Right cardiac atrium (tissue), 5 donors: ENCODE measurements at regions not wholly inside any gene's neighbourhood (a gene's known extent, or its start where the extent isn't known, plus 50 kb on each side); places are given as distances from the start of the nearest gene placed in this dataset.
"Not testable (repeated sequence)": the region's sequence is repeated elsewhere in the genome, so short reads cannot be mapped to it uniquely, and the experiment has no call there.

ENCODE experiments used
- ATAC-seq, 2 donors: fragments of 200-7000 bp; cut with Tn5 transposase; one replicate each; pipeline versions ENCODE4 v1.8.0 to v1.9.1; 2020; ENCODE audit warnings: moderate library complexity in 2 of 2, mild to moderate bottlenecking in 1 of 2
- DNase-seq, 3 donors: peaks; one replicate each; pipeline ENCODE4 v3.0.0-alpha.2; 2020
- H3K27ac ChIP-seq: one replicate; pipeline ENCODE4 v1.5.1; 2013; ENCODE audit warnings: mild to moderate bottlenecking, low read length, control low read depth, moderate library complexity
- H3K27me3 ChIP-seq: one replicate; pipeline ENCODE4 v1.6.1; 2013; ENCODE audit not compliant: control insufficient read depth, insufficient read depth
- H3K4me1 ChIP-seq: one replicate; pipeline ENCODE4 v1.6.1; 2013; ENCODE audit warnings: low read length; ENCODE audit not compliant: control insufficient read depth, insufficient read depth
- H3K4me3 ChIP-seq: one replicate; pipeline ENCODE4 v1.5.1; 2013; ENCODE audit warnings: low read length, control low read depth
- H3K9me3 ChIP-seq: one replicate; pipeline ENCODE4 v1.6.1; 2013; ENCODE audit warnings: low read length; ENCODE audit not compliant: control insufficient read depth
- WGBS: extraction: QIAGEN DNeasy Blood & Tissue Kit; methylation state at CpG from one replicate; pipeline ENCODE4 v1.1.7; 2013; 5-methylcytosine and 5-hydroxymethylcytosine counted together
- intact Hi-C, 4 donors: fragments of 100-400 bp; cut with DNase I; formaldehyde crosslinking; loops; one replicate each; pipeline versions ENCODE4 v1.11.0 to v1.14.0; 2022 to 2023
- donor health status: healthy with polysubstance abuse.
- donor health status: DM: no; HTN: yes; CAD: no.
- donor health status: DM: no; HTN: no; CAD: no.
- donor health status: DM: no; HTN: yes; CAD: no; lungs with severe emphysema.
- donor health status: DM: yes; HTN: yes; CAD: no.

DNA sequence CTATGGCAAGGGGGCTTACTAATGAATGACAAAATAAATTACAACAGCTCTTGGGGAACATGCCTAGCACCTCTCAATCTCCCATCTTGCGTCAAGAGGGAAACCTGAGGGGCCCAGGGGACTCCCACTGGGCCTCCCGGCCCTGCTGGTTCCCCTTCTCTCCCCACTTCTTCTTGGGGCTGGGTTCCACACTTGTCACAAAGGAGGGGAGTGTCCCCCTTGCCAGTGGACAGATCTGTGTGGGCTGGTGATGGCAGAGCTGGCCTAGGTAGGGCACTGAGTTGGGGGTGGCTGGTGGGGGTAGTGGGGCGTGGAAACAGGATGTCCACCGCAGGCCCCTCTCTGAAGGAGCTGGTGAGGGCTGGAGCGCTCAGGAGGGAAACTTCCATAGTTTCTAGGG, 184.0 kb upstream of the HAAO start:
- Histone ChIP-seq H3K4me1 (no peaks in the 10 kb centered on the region), H3K9me3 (no peaks in the 10 kb centered on the region), H3K27ac (no peak overlapping the region), H3K27me3 (no peaks in the 10 kb centered on the region), H3K4me3 (no peak overlapping the region)
- WGBS = 94% methylated on average over 5 of the region's 5 CpGs
- DNase-seq (no peak), ATAC-seq (no peak)
- intact Hi-C loops = loop anchor here (5.0 to 10.0 kb wide), 3 partner anchors 48 to 251 kb away; partner anchors contain the start of gene ZFP36L2 (in 3 of the 4)

DNA sequence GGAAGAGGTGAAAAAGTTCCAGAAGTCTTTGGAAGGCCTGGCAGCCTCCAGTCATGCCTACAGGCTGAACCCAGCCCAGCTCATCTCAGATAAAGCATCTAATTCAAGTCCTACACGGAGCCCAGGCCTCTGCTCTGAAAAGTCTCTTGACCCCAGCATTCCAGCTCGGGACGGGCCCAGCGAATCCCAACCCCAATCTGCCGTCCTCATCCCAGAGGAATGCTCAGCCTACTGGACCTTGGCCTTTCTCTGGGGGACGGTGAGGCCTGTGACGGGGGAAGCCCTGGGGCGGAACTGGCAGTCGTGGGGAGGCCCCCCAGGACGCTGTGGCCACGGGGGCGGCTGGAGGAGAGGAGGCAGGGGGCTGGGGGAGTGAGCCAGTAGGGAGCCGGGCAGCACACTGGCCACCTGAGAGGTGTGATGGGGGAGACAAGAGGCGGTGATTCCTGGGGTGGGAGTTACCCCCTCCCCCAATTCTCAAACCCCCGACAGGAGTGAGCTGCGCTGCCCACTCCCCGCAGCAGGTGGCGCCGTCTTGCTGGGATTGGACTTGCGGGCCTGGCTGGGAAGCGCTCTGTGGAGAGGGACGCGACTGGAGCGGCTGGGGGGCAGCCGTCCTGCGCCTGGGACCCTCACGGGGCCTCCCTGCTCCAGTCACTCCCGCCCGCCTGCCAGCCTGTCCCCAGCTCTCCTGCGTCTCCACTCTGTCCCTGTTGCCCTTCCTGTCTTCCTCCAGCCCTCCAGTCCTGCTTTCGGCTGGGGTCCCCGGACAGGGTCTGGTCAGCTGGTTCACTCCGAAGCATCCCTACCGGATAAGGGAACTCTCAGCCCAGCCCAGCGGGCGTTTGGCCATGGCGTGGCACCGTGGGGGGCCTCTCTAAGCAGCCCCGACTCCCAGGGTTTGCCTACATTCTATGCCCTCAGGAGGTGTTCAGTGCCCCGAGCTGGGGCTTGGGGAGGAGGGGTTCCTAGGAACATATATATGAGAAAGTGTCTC, 182.6 kb upstream of the HAAO start:
- ATAC-seq (peak; percentile 87), DNase-seq (peak; percentile 81 to 94 (median 93))
- Histone ChIP-seq H3K4me1 (no peaks in the 10 kb centered on the region), H3K27me3 (no peaks in the 10 kb centered on the region), H3K27ac (no peak overlapping the region), H3K9me3 (no peaks in the 10 kb centered on the region), H3K4me3 (peak overlapping the region; percentile 33)
- 14% methylated on average over 40 of the region's 40 CpGs for WGBS
- intact Hi-C loops = loop anchor here (5.0 to 10.0 kb wide), 4 partner anchors 50 to 512 kb away; partner anchors contain the start of gene ZFP36L2 (in 4 of the 4)

DNA sequence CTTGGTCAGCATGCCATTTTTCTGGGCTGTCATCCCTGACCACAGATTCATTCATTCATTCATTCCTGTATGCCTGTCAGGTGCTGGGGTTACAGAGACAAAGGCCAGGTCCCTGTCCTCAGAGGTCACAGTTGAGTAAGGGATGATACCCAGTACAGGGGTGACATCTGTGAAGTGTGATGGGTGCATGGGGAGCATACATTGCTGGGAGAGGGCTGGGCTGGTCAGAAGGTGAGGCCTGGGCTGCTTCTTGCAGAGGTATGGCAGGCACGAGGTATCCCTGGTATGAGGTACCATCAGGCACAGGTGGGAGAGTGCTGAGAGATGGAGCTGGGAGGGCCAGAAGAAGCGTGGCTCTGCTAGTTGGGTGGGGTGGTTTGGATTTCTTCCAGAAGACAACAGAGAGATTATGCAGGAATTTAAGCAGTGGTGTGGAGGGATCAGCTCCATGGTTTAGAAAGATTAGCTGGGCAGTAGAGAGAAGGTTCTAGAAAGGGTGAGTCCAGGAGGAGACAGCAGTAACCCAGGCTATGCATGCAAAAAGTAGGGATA, 181.9 kb upstream of the HAAO start:
- ATAC-seq = peak in 1 of 2 donors; percentile 9
- H3K4me3 ChIP-seq = no peak overlapping the region
- intact Hi-C loops = loop anchor here in 3 of 4 donors (5.0 to 10.0 kb wide), 4 partner anchors 51 to 513 kb away; partner anchors contain the start of gene ZFP36L2 (in 1 of the 3)
- DNase-seq = no peak
- H3K27me3 ChIP-seq = no peaks in the 10 kb centered on the region
- 58% methylated on average over 2 of the region's 2 CpGs for WGBS
- H3K4me1 ChIP-seq = peaks cover 3% of the 10 kb centered on the region
- H3K9me3 ChIP-seq = no peaks in the 10 kb centered on the region
- H3K27ac ChIP-seq = no peak overlapping the region

DNA sequence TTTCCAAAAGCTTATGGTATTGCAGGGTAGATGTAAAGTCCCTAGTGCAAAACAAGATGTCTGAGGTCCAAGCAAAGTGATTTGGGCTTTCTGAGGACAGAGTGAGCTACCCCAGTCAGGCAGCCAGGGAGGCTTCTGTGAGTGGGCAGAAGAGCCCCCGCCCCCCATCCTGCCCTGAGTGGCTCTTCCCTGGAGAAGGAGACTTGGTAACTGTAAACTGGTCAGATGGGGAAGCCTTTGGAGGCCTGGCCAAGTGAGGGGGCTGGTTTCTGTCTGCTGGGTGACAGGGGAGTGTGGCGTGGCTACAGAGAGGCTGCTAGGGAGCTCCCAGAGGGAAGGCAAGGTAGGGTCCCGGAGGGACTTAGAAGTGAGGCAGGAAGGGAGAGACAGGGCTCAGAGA, 181.3 kb upstream of the HAAO start:
- DNase-seq (no peak), ATAC-seq (no peak)
- Histone ChIP-seq H3K27ac (no peak overlapping the region), H3K9me3 (no peaks in the 10 kb centered on the region), H3K27me3 (no peaks in the 10 kb centered on the region), H3K4me3 (no peak overlapping the region), H3K4me1 (peaks cover 4% of the 10 kb centered on the region)
- intact Hi-C loops = loop anchor here in 3 of 4 donors (5.0 to 10.0 kb wide), 4 partner anchors 51 to 514 kb away; partner anchors contain the start of gene ZFP36L2 (in 1 of the 3)
- WGBS = 94% methylated on average over 3 of the region's 3 CpGs

DNA sequence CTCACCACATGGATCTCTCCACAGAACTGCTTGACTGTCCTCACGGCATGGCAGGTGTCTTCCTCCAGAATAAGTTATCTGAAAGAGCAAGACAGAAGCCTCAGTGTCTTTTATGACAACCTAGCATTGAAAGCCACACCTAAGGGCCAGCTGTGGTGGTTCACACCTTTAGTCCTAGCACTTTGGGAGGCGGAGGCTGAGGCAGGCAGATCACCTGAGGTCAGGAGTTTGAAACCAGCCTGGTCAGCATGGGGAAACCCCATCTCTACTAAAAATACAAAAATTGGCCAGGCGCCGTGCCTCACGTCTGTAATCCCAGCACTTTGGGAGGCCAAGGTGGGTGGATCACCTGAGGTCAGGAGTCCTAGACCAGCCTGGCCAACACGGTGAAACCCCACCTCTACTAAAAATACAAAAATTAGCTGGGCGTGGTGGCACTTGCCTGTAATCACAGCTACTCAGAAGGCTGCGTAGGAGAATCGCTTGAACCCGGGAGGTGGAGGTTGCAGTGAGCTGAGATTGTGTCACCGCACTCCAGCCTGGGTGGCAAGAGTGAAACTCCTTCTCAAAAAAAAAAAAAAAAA, 180.6 kb upstream of the HAAO start:
- WGBS = 94% methylated on average over 11 of the region's 11 CpGs
- not testable (repeated sequence) for H3K4me3 ChIP-seq, DNase-seq, H3K9me3 ChIP-seq, H3K27ac ChIP-seq, H3K4me1 ChIP-seq, ATAC-seq, H3K27me3 ChIP-seq
- intact Hi-C loops = loop anchor here in 3 of 4 donors (5.0 to 10.0 kb wide), 4 partner anchors 52 to 514 kb away; partner anchors contain the start of gene ZFP36L2 (in 1 of the 3)

DNA sequence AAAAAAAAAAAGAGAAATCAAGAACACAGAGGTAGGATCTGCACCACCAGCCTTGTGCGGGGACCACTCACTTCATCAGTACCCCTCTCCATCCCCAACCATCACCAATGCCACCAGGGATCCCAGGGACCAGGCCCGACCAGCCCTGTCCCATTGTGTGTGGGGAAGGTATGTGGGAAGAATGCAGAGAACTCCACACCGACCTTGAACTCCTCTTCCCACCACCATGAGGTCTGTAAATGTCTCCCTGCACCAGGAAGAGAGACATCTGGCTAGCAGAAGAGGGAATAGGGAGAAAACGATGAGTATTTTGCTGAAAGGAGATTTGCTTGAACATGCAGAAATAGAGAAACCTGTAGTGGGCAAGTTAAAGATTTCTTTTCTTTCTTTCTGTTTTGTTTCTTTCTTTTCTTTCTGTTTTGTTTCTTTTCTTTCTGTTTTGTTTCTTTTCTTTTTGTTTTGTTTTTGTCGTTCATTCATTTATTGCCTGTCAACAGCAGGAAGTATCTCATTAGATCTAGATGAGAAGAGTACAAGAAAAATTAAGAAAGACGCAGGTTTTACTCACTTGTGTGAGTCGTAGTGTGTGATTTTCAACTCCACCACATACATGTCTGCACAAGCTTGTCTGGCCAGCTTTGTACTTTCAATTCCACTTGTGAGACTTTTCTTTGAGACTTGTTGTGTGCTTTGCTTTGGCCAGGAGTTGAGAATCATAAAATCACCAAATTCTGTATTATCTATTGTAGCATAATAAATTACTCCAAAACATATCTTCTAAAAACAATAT, 179.8 kb upstream of the HAAO start:
- H3K9me3 ChIP-seq = no peaks in the 10 kb centered on the region
- peaks cover 4% of the 10 kb centered on the region for H3K4me1 ChIP-seq
- intact Hi-C loops = loop anchor here in 3 of 4 donors (5.0 to 10.0 kb wide), 4 partner anchors 53 to 515 kb away; partner anchors contain the start of gene ZFP36L2 (in 1 of the 3)
- 76% methylated on average over 7 of the region's 7 CpGs for WGBS
- no peak for DNase-seq
- no peaks in the 10 kb centered on the region for H3K27me3 ChIP-seq
- H3K4me3 ChIP-seq = no peak overlapping the region
- ATAC-seq = no peak
- no peak overlapping the region for H3K27ac ChIP-seq

DNA sequence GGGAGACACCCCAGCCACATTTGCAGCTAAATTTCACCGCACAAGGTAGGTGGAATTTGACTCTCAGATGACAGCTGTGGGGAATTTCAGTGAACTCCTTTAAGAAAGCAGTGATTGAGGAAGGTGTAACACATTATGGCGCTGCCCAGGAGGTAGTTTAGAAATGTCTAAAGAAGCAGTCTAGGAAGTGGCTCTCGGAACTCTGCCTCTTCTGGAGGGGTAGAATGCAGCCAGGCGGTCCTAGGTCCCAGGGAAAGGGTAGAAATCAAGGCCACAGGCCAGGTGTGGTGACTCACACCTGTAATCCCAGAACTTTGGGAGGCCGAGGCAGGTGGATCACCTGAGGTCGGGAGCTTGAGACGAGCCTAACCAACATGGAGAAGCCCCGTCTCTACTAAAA, 179.0 kb upstream of the HAAO start:
- Histone ChIP-seq H3K4me1 (peaks cover 4% of the 10 kb centered on the region), H3K9me3 (no peaks in the 10 kb centered on the region), H3K27ac (no peak overlapping the region), H3K27me3 (no peaks in the 10 kb centered on the region), H3K4me3 (no peak overlapping the region)
- 95% methylated on average over 8 of the region's 8 CpGs for WGBS
- intact Hi-C loops = loop anchor here in 3 of 4 donors (5.0 to 10.0 kb wide), 4 partner anchors 53 to 516 kb away; partner anchors contain the start of gene ZFP36L2 (in 1 of the 3)
- ATAC-seq (no peak), DNase-seq (no peak)

DNA sequence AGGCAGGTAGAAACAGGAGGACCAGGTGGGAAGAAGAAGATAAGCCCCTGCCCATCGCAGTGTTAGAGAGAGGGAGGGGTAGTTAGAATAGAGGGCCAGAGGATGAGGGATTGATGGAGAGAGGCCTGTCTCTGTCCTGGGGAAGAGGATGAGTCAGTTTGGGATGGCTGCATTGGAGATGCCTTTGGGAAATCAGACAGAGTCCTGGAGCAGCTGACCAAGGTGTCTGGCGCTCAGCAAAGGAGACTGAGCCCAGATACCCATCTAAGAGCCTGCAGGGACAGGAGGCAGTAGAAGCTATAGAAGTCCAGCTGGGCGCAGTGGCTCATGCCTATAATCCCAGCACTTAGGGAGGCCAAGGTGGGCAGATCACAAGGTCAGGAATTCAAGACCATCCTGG, 177.8 kb upstream of the HAAO start:
- DNase-seq (no peak), ATAC-seq (no peak)
- intact Hi-C loops = loop anchor here in 3 of 4 donors (5.0 to 10.0 kb wide), 4 partner anchors 55 to 517 kb away; partner anchors contain the start of gene ZFP36L2 (in 1 of the 3)
- no peak overlapping the region for H3K4me3 ChIP-seq
- no peak overlapping the region for H3K27ac ChIP-seq
- 100% methylated on average over 3 of the region's 3 CpGs for WGBS
- peaks cover 8% of the 10 kb centered on the region for H3K4me1 ChIP-seq
- no peaks in the 10 kb centered on the region for H3K27me3 ChIP-seq
- H3K9me3 ChIP-seq = no peaks in the 10 kb centered on the region

DNA sequence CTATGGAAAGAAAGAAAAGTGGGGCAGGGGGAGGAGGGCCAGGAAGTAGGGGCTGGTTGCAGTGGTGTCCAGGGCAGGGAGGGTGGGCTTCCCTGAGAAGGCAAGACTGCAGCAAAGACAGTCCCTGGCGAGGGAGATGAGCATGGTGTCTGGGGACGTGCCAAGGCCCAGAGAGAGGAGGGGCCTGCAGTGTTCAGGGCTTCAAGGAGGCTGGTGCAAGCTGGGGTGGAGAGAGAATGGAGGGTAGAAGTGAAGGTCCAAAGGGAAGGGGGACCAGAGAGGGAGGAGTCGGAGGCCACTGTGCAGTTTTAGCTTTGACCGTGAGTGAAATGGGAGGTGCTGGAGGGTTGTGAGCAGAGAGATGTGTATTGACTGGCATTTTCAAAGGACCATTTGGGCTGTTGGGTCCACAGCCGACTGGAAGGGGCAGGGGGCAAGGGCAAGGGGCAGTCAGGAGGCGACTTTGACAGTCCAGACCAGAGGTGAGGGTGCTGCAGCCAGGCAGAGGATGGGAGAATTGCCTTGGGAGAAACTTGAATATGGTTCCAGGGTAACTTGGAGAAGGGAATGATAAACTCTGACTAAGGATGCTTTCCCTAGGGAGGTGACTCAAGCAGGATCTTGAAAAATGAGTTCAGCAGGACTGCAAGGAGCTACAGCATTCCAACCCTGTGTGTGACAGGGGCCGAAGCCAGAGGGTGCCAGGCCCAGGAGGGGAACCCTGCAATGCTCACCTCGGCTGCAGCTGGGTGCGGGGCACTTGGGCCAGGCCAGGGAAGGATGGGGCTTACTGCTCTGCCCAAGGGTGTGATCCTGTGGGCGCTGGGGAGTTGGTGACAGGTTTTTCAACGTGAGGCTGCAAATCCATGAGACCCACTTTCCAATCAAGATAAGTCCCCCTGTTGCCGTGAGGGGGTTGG, 177.1 kb upstream of the HAAO start:
- intact Hi-C loops = loop anchor here in 3 of 4 donors (5.0 to 10.0 kb wide), 4 partner anchors 55 to 518 kb away; partner anchors contain the start of gene ZFP36L2 (in 1 of the 3)
- Histone ChIP-seq H3K4me1 (peaks cover 11% of the 10 kb centered on the region), H3K27me3 (no peaks in the 10 kb centered on the region), H3K27ac (no peak overlapping the region), H3K4me3 (no peak overlapping the region), H3K9me3 (no peaks in the 10 kb centered on the region)
- peak in 1 of 2 donors; percentile 47 for ATAC-seq
- DNase-seq = no peak
- 71% methylated on average over 12 of the region's 12 CpGs for WGBS
